NCI-H2227 (cell line): ENCODE measurements at regions not wholly inside any gene's neighbourhood (a gene's known extent, or its start where the extent isn't known, plus 50 kb on each side); places are given as distances from the start of the nearest gene placed in this dataset.
"Not testable (repeated sequence)": the region's sequence is repeated elsewhere in the genome, so short reads cannot be mapped to it uniquely, and the experiment has no call there.

Experiments used
- DNase-seq: peaks from one replicate; lab custom pipeline; 2025; ENCODE audit not compliant: unreplicated experiment; lab: John Stamatoyannopoulos, UW

- no peak for DNase-seq
These were observed 1708.8 kb upstream of the C9orf72 start for GRCh38 chr9:29282121-29282520.

DNA sequence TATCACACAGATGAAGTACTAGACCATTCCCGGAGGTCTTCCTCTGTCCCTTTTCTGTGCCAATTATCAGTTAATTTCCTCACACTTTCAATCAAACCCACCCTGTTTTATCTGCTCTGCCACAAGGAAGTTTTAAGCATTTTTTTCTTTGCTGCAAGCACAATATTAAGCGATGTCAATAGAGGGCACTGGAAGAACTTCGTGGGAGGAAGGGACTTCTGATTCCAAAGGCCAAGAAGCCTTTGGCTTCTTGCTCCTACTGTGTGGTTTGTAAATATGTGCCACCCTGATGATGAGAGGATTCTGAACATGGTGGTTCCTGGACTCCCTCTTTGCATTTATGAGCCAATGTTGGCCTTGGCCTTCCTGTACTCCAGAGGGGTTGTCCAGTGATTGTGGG, 1712.5 kb upstream of the C9orf72 start:
- no peak for DNase-seq

DNA sequence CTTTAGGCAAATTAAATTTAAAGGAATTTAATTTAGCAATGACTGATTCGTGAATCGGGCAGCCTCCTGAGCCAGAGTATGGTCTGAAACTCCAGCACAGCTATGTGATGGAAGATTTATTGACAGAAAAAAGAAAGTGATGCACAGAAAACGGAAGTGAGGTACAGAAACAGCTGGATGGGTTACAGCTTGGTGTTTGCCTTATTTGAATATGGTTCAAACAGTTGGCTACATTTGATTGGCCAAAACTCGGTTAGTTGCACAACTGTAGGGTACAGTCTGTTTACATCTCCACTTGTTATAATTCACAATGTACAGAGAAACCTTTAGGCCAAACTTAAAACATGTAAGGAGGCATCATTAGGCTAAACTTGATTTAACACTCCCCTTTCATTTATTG, 1716.1 kb upstream of the C9orf72 start:
- DNase-seq: no peak

DNA sequence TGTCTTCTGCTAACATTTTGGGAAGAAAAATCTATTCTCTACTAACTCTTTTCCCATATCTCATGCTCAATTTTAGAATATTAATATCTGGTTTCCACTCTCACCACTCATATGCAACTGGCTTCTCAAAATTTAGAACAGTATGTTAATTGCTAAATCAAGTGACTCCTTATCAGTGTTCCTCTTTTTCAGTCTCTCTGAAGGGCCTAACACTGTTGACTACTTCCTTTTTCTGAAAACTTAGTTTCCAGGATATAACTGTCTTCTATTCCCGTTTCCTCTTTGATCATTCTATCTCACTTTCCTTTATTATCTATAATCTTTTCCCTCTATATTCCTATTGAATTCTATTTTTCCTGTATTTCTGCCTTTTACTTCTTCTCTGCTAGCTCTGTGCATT, 1717.2 kb upstream of the C9orf72 start:
- no peak for DNase-seq

- no peak for DNase-seq
These were observed 1724.3 kb upstream of the C9orf72 start for GRCh38 chr9:29297592-29297991.

- DNase-seq: no peak
These were observed 1737.9 kb upstream of the C9orf72 start for GRCh38 chr9:29311221-29311620.

DNA sequence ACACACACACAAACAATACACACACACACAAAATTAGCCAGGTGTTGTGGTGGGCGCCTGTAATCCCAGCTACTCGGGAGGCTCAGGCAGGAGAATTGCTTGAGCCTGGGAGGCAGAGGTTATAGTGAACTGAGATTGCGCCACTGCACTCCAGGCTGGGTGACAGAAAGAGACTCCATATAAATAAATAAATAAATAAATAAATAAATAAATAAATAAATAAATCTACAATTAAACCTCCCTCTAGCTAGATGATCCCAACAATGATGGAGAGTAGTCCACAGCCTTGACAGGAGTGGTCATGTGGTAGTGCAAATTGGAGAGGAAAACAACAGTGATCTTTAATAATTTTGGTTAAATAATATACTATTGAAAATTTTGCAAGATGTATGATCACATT, 1739.0 kb upstream of the C9orf72 start:
- DNase-seq: no peak

DNA sequence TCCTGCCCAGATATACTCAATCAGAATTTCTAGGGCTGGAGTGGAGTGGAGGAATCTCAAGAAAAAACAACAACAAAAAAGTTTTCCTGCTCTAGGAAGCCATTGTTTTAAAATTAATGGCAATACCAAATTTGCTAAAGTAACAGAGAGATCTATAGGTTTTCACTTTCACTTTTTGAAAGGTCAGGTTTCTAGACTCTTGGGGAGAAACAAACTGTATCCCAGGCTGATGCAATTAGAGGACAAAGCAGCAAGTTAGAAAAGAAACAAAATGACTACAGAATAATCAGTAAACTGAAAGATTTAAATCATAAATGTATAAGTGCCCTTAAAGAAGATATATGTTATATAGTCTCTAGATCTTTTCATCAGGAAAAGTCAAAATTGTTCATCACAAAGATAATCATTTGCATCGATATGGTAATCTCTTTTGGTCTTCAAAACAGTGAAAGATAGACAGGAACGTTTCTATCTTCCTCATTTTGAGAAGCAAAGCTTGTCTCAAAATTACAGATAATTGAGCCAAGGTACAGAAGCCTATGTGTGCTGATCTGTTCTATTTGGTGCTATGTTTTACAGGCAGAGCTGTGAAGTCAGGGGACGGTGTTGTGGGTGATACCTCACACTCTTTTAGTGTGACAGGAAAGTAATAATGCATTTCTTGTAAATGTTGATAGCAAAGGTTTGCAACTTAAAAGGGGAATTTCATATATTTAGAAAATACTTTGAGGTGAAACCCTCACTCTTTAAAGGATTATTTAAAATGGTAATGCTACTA, 1746.6 kb upstream of the C9orf72 start:
- DNase-seq: no peak

- no peak for DNase-seq
These were observed 1749.0 kb upstream of the C9orf72 start for GRCh38 chr9:29322240-29322639.

- no peak for DNase-seq
These were observed 1752.6 kb upstream of the C9orf72 start for GRCh38 chr9:29325894-29326293.

GRCh38 chr9:29332789-29333188, 1759.5 kb upstream of the C9orf72 start:
- no peak for DNase-seq

- DNase-seq: no peak
These were observed 1763.0 kb upstream of the C9orf72 start for GRCh38 chr9:29336281-29336680.

DNA sequence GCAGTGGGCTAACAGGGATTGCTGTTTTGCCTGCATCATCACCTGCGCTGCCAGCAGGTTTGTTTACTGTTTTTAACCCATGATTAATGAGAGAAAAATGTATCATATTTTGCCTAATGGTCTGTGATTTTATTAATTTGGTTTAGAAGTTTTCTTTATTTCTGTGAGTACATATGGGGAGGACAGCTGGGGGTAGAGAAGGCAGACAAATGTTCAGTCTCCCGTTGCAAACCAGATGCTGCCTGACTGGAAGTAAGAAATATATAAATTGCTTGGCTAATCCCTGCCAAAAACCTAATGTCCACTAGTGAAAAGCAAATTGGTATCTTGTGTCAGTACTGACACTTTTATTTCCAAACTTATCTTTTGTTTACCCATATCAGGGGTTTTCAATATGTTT, 1766.1 kb upstream of the C9orf72 start:
- no peak for DNase-seq

GRCh38 chr9:29348999-29349398, 1775.7 kb upstream of the C9orf72 start:
- no peak for DNase-seq

DNA sequence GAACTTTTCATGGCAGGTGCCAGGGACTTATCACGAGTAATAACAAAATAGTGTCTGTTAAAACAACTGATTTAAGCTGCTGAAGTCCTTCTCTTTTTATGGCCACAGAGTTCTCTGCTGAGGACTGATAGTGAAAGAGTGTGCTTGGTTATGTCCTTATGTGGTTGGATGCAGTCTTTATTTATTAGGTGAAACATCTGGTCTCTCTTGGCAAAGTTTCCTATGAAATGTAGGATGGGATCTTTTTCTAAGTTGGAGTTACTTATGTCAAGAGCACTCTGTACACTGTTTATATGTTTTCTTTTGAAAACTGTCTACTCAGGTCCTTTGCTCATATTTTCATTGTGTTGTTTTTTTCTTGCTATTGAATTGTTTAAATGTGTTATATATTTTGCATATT, 1816.1 kb upstream of the C9orf72 start:
- no peak for DNase-seq

DNA sequence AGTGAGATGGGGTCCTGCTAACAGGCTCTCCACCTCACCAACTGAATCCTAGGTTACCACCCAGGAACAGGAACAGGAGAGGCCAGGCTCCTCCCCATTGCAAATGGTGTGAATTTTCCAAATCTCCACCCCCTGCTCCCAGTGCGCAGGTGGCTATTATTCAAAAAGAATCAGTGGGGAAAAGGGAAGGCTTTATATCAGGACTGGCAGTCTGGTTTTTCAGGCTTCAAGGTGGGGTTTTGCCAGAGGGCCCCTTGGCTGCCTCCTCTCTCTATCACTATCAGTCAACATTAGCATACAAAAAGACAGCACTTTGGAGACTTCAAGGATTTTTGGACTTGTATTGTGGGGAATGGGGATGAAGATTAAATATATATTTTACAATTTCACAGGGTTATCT, 1817.6 kb upstream of the C9orf72 start:
- no peak for DNase-seq

- DNase-seq: no peak
These were observed 1819.8 kb upstream of the C9orf72 start for GRCh38 chr9:29393064-29393463.

DNA sequence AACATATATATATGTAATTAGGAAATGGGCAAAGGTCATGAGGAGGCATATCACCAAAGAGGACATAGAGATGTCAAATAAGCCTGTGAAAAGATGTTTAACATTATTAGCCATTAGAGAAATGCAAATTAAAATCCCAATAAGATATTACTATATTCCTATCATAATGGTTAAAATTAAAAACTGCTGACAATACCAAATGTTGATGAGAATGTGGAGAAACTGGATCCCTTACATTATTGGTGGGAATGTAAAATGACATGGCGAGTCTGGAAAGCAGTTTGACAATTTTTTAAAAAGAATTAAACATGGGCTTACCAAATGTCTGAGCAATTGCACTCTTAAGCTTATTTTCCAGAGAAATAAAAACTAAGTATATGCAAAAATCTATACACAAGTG, 1821.6 kb upstream of the C9orf72 start:
- no peak for DNase-seq

DNA sequence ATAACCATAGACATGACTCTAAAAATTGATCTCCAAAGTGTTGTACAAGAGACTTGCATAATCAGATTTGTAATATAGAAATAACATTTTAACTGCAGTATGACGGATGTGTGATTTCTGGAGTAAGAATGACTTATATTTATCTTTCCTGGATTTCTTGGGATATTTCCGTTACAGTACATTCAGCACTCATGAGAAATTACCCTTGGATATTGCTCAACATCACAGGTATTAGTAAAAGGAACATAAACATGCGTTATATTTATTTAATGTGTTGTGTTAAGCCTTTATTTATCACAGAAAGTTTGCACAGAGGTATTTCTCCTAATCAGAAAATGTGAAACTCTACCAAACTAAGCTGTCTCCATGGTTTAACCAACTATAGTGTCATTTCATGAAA, 1823.9 kb upstream of the C9orf72 start:
- no peak for DNase-seq

- no peak for DNase-seq
These were observed 1842.9 kb upstream of the C9orf72 start for GRCh38 chr9:29416204-29416603.

DNA sequence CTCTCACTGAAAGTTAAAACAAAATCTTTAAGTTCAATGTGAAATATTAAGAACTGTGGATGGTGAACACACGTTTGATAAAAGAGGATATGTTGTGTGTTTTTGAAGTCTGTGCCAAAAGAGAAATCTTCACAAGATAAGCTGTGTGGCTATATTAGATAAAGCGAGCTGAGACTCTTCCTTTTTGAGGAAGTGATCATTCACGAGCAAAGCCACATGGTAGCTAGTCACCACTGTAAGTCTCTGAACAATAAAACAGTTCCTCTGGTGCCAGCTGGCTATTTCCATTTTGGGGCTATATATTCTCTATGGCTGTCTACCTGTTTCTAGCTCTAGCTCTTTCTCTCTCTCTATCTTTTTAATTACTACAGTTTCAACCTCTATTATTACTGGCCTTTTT, 1849.2 kb upstream of the C9orf72 start:
- no peak for DNase-seq

DNA sequence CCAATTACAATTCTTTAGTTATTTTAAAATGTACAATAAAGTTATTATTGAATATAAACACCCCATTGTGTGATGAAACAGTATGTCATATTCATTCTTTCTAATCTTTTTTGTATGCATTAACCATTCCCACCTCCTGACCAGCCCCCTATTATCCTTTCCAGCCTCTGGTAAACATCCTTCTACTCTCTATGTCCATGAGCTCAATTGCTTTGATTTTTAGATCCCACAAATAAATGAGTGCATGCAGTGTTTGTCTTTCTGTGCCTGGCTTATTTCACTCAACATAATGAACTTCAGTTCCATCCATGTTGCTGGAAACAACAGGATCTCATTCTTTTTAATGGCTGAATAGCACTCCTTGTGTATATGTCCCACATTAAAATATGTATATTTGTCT, 1858.9 kb upstream of the C9orf72 start:
- no peak for DNase-seq

GRCh38 chr9:29432656-29433055, 1859.4 kb upstream of the C9orf72 start:
- not testable (repeated sequence) for DNase-seq
